NCI-H146 treated with DMSO at 0.1 percent for 48 hours (cell line): ENCODE measurements at regions not wholly inside any gene's neighbourhood (a gene's known extent, or its start where the extent isn't known, plus 50 kb on each side); places are given as distances from the start of the nearest gene placed in this dataset.
"Not testable (repeated sequence)": the region's sequence is repeated elsewhere in the genome, so short reads cannot be mapped to it uniquely, and the experiment has no call there.

ENCODE experiments used
- DNase-seq: peaks from one replicate; lab custom pipeline; 2025; ENCODE audit not compliant: unreplicated experiment; lab: John Stamatoyannopoulos, UW

DNA sequence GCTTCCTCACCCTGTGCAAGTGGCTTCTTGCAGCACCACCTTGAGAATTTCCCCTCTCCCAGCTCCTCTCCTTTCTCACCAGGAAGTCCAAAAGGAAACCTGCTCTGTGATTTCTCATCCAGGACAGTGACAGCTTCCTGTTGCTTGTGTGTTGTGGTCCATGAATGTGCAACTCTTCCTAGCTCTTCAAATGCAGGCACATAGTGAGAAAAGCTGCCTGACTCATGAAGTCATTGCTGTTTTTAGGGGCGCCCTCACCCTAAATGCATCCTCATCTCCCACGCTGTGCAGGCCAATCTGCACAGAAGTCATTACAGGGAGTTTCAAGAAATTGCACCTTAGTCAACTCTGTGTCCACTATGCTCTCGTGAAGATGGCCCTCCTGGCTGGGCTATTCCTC lies 112.9 kb upstream of the IGLL5 start:
- not testable (repeated sequence) for DNase-seq

GRCh38 chr22:22776121-22776520 lies 111.5 kb upstream of the IGLL5 start:
- no peak for DNase-seq

DNA sequence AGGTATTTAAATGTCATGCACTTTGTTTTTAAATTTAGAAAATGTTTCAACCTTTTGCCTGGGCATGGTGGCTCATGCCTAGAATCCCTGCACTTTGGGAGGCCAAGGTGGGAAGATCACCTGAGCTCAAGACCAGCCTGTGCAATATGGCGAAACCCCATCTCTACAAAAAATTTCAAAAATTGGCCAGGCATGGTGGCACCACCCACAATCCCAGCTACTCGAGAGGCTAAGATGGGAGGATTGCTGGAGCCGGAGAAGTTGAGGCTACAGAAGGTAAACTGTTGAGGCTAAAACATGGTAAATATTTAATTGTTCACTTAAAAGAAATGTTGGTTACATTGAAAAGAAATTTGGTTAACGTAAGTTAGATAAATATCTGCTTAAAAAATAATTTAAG lies 108.4 kb upstream of the IGLL5 start:
- no peak for DNase-seq

DNA sequence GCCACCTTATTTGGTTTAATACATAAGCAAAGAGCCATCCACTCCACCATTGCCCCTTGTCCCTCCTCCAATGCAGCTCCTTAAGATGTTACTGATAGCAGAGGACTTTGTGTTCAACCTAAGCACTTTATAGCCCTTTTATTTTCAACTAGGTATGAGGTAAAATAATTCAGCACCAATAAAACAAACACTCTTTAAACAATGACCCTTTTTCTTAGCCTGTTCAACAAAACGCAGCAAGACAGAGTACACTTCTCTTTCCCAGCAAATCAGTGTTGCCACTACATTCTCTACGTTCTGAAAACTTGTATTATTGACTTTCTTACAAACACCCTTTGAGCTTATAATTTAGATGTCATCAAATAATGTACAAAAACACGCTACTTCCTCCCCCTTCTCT lies 104.0 kb upstream of the IGLL5 start:
- DNase-seq, result no peak

- DNase-seq, result no peak
These were observed 103.2 kb upstream of the IGLL5 start for GRCh38 chr22:22784249-22785039.

DNA sequence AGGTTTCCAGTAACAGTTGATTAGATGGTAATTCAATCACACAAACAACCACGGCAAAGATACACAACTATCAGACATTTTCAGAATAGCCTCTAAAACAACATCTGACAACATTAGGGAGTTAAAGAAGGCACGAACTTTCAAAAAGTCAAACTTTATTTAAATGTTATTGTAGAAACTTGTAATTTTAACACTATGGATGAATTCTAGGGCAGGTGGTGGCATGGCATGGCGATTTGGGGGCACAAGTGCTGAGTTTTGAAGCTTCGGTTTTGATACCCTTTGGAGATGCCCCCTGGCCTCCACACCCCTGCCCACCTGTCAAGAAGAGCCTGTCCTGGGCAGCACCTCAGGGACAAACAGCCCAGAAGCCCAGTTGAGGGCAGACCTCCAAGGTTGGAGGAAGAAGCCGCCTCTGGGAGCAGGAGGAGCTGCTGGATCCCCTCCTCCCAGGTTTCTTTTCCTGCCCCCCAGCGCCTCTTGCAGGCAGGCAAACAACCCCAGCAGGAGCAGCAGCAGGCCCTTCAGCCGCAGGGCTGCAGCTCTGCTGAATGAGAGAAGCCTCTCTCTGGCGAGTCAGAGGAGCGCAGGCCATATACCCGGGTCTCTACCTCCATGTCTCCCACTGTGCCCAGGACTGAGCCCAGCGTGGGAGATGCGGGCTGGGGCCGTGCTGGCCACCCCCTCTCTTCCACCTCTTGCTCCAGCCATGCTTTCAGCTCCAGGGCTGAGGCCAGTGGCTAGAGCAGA lies 102.1 kb upstream of the IGLL5 start:
- DNase-seq, result peak; percentile 18

- DNase-seq, result peak; percentile 95
These were observed 101.1 kb upstream of the IGLL5 start for GRCh38 chr22:22786301-22787115.

DNA sequence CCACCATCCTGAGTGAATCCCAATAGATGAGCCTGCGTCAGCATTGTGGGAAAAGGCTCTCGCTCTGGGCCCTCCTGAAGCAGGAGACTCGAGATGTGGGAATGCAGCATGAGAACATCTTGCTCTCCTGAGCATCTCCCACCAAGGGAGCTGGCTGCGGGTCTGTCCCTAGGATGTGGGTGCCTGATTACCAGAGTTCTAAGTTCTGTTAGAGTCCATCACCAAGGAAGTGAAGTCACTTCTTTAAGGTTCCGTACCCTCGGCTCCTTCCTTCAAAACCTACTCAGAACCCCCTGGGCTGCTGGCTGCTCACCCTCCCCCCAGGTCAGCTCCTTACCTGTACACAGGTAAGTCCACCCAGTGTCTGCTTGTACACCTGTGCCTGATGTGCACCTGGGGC lies 100.5 kb upstream of the IGLL5 start:
- peak; percentile 44 for DNase-seq

DNA sequence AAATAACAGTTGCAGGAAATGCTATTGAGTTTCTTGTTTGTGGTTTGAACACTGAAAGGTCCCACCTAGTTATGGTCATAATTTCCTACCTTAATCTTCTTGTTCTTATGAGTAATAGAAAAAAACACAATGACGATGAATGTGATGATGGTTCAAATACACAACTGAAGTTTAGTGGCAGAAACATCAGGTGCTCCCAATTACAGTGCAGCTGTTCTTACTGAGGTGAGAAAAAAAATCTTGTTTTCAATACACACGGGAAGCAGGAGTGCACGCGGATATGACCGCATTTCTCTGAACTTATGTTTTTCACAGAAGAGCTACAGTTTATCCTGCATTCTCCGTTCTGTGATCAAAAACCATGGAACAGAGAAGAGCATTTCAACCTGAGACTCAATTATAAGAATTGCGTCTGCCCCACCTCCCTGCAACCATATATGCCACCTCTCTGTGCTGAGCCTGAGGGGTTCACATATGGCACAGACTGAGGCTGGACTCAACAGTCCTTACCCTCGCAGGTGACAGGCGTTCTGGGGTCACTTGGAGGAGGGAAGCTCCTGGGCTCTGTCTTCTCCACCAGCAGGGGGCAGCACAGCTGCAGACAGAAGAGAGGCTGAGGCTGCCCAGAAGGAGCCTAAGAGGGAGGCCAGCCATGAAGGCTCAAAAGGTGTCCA lies 99.7 kb upstream of the IGLL5 start:
- peak; percentile 26 for DNase-seq

- DNase-seq, result no peak
These were observed 99.1 kb upstream of the IGLL5 start for GRCh38 chr22:22788460-22789037.

DNA sequence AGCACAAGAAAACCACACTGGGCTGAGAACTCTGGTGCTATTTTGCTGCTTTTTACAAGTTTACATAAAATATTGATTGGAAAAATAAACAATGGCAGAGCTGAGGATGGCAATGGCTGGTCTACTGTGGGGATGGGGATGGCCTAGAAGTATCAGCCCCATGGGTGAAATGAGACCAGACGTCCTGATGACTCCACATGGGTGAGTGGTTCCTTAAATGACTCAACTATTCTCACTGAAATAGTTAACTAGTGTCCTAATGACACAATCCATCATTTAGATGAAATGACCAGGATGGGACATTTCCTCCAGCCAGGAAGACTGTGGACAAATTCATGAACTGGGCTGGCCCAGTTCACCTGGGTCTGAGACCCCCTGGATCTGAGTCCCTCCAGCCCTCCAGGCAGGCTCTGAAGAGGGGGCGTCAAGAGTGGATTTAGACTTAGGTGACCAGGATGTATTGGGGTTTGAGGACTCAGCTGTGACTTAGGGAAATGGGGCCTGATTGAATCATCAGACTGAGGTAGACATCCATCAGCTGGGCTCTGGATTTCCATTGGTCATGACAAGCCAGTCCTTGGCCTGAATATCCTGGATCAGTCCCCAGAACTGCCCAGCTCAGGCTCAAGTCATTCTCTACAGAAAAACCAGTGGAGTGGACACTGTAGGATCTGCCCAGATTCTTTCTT lies 98.2 kb upstream of the IGLL5 start:
- no peak for DNase-seq

DNA sequence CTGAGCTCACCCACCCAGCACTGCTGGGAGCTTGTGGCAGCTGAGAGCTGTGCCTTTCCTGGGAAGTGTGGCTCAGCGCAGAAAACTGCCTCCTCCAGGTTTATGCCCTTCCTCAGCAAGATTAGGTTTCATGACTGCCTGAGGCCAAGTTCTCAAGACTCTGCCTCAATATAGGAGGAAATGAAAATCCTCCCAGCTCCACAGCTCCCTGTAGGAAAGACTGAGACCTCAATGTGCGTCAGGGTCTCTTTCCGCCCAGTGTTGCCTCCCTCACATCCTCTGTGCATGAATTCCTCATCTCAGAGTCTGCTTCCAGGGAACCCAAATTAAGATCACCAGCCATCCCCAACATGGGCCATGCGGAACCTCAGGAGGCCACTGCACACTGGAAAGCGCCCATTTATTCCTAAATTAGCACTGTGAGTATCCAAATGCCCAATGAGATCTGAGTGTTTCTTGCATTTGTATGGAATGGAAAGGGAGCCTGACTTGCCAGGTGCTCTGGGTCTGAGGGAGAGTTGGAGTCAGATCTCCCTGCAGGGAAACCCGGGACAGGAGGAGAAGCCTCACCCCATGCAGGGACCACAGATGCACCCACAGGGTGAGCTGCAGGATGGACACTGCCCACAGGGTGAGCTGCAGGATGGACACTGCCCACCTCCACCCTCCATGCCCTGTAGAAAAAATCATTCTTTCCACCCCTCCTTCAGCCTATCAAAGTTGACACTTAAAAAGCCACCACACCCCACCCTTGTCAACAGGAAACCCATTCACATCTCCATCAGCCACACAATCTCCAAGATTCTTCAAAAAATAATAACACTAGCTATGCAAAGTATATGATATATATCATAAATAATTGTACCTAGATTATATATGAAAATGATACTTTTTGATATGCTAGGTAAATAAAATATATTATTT lies 97.4 kb upstream of the IGLL5 start:
- DNase-seq, result no peak

DNA sequence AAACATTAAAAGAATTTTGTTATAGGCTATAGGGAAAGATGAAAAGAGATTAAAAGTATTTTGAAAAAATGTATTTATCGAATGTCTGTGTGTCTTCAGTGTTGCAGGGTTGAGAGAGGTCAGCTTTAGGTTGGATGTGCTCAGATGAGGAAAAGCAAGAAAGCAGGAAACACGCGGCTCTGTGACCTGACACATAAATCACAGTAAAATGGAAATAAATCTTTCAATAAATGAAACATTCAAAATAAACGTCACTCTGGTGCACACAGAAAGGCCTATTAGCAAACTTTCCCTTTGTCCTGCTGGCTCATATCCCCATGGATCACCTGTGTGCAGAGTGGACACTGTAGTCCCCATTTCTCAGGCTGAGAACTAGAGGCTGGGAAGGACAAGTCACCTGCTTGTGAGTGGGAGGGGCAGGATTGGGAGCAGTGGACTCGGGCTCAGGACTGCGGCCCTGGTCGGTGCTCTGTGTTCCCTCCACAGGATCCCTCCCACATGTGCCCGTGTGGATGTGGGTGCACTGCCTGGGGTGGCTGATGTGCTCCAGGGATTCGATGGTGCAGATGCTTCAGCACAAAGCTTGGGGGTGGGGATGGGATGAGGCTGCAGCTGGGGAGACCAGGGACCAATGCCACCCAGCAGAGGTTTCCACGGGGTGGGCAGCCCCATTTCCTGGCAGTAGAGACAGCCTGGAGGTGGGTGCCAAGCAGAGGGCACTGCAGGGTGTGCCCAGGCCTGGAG lies 96.0 kb upstream of the IGLL5 start:
- no peak for DNase-seq

DNA sequence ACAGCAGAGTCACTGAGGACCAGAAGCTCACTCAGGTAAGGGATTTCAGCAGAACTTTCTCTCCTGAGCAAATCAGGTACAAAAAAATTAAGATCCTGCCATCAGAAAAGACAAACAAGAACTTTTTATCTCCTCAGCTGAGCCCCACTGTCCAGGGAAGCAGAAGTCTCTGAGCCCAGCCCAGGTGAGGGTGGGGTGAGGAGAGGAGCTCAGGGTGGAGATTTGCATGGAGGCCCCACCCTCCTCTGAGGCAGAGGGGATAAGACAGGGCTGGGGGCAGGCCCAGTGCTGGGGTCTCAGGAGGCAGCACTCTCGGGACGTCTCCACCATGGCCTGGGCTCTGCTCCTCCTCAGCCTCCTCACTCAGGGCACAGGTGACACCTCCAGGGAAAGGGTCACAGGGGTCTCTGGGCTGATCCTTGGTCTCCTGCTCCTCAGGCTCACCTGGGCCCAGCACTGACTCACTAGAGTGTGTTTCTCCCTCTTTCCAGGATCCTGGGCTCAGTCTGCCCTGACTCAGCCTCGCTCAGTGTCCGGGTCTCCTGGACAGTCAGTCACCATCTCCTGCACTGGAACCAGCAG lies 95.3 kb upstream of the IGLL5 start:
- DNase-seq, result not testable (repeated sequence)

DNA sequence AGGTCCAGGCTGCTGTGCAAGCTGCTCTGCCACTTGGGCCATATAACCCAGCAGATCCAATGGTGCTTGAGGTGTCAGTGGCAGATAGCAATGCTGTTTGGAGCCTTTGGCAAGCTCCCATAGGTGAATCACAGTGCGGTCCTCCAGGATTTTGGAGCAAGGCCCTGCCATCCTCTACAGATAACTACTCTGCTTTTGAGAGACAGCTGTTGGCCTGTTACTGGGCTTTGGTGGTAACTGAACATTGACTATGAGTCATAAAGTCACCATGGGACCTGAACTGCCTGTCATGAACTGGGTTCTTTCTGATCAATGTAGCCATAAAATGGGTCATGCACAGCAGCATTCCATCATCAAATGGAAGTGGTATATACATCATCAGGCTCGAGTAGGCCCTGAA lies 92.0 kb upstream of the IGLL5 start:
- DNase-seq, result not testable (repeated sequence)

- DNase-seq, result no peak
These were observed 90.9 kb upstream of the IGLL5 start for GRCh38 chr22:22796724-22797123.

DNA sequence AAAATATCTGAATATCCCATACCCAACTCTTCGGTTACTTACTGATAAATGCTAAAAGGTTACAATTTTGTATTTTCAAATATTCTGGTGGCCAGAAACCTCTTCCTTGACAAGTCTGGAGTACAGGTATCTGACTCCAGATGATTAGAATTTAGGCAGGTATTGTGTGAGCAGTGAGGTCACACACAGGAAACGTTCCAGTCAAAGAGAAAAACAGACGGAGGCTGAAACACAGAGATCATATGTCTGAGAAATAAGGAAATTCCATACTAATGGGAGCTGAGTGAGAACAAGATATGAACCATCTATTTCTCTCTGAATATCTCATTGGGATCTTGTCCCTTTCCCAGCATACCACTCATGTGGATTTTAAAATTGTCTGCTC lies 89.4 kb upstream of the IGLL5 start:
- no peak for DNase-seq

GRCh38 chr22:22798716-22799115 lies 88.9 kb upstream of the IGLL5 start:
- no peak for DNase-seq
